Prostate gland (tissue), 2 donors: ENCODE measurements at regions not wholly inside any gene's neighbourhood (a gene's known extent, or its start where the extent isn't known, plus 50 kb on each side); places are given as distances from the start of the nearest gene placed in this dataset.
"Not testable (repeated sequence)": the region's sequence is repeated elsewhere in the genome, so short reads cannot be mapped to it uniquely, and the experiment has no call there.

Source experiments
- DNase-seq: peaks from one replicate; pipeline ENCODE4 v3.0.0-alpha.2; 2019; ENCODE audit warnings: low spot score
- H3K27ac ChIP-seq, 2 donors: fragments of 200-600 bp; sonication (generic); 2 replicates each; pipeline ENCODE4 v1.5.1; 2017 to 2019
- H3K27me3 ChIP-seq: fragments of 200-600 bp; sonication (generic); replicated peaks from 2 replicates; pipeline ENCODE4 v1.5.1; 2019; ENCODE audit not compliant: insufficient read depth
- H3K36me3 ChIP-seq, 2 donors: fragments of 200-600 bp; sonication (generic); 1 replicate in 1 of 2; 2 replicates in 1 of 2; pipeline versions ENCODE4 v1.5.1 to v1.8.1; 2017 to 2019
- H3K4me1 ChIP-seq: fragments of 200-600 bp; sonication (generic); replicated peaks from 2 replicates; pipeline ENCODE4 v1.5.1; 2019
- H3K4me3 ChIP-seq, 2 donors: fragments of 200-600 bp; sonication (generic); 2 replicates each; pipeline ENCODE4 v1.5.1; 2017 to 2019
- H3K9me3 ChIP-seq: fragments of 200-600 bp; sonication (generic); 2 replicates; pipeline ENCODE4 v1.5.1; 2017
- CTCF ChIP-seq, 4 experiments: fragments of 200-600 bp in 2 of 4; fragments of 450-650 bp in 2 of 4; sonication (generic) in 2 of 4; IDR thresholded peaks; 1 replicate in 3 of 4; 2 replicates in 1 of 4; pipeline ENCODE4 v1.5.1; 2016 to 2019; ENCODE audit warnings: antibody characterized with exemption in 4 of 4, mild to moderate bottlenecking in 2 of 4, moderate library complexity in 2 of 4
- POLR2A ChIP-seq: fragments of 450-650 bp; IDR thresholded peaks from one replicate; pipeline ENCODE4 v1.6.1; 2016; ENCODE audit warnings: antibody characterized with exemption, mild to moderate bottlenecking
- POLR2AphosphoS5 ChIP-seq: sonication (generic); formaldehyde crosslinking; IDR thresholded peaks from one replicate; pipeline ENCODE4 v1.6.1; 2017; ENCODE audit warnings: antibody characterized with exemption
- WGBS: methylation state at CpG from one replicate; pipeline ENCODE4 v1.1.5; 2018; 5-methylcytosine and 5-hydroxymethylcytosine counted together
- intact Hi-C: fragments of 100-400 bp; cut with DNase I; formaldehyde crosslinking; loops from one replicate; pipeline ENCODE4 v1.14.2; 2022

DNA sequence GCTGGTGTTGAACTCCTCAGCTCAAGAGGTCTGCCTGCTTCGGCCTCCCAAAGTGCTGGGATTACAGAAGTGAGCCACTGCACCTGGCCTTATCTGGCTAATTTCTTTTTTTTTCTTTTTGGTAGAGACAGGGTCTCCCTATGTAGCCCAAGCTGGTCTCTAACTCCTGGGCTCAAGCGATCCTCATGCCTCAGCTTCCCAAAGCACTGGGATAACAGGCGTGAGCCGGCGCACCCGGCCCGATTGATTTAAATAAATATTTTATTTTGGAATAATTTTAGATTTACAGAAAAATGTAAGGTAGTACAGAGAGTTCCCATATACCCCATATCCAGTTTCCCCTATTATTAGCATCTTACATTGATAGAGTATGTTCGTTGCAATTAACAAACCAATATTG lies 155.0 kb upstream of the MVB12B start:
- Histone ChIP-seq H3K27ac (no peak overlapping the region), H3K4me3 (no peak overlapping the region), H3K4me1 (no peaks in the 10 kb centered on the region), H3K27me3 (no peaks in the 10 kb centered on the region), H3K9me3 (no peaks in the 10 kb centered on the region), H3K36me3 (no peaks in the 10 kb centered on the region)
- no peak for DNase-seq
- TF ChIP-seq CTCF (IDR thresholded peaks at IDR 0.05) (no peak), POLR2A (no peak), POLR2AphosphoS5 (no peak)
- intact Hi-C loops, result no loop called here
- 96% methylated on average over 8 of the region's 8 CpGs for WGBS

DNA sequence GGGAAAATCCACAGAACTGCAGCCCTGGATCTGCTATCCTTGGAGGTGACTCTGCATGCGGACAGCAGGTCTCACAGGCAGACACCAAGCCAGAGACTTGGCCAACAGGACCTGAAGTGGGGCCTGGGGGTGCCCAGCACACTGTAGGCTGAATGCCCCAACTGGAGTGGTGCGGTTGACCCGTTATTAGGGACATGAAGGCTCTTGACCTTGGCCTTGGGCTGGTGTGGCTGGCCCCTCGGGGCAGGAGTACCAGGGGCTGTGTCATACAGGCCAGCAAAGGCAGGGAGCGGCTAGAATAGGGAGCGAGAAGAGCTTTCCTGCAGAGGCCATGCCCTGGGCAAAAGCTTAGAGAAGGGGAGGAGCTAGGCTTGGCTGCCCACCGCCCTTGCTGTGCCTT lies 153.2 kb upstream of the MVB12B start:
- H3K36me3 ChIP-seq, result no peaks in the 10 kb centered on the region
- 90% methylated on average over 7 of the region's 7 CpGs for WGBS
- no peak overlapping the region for H3K4me3 ChIP-seq
- intact Hi-C loops, result no loop called here
- no peaks in the 10 kb centered on the region for H3K9me3 ChIP-seq
- TF ChIP-seq POLR2AphosphoS5 (no peak), CTCF (IDR thresholded peaks at IDR 0.05) (no peak), POLR2A (no peak)
- DNase-seq, result no peak
- no peaks in the 10 kb centered on the region for H3K27me3 ChIP-seq
- no peaks in the 10 kb centered on the region for H3K4me1 ChIP-seq
- no peak overlapping the region for H3K27ac ChIP-seq

- Histone ChIP-seq H3K27me3 (no peaks in the 10 kb centered on the region), H3K4me3 (no peak overlapping the region), H3K4me1 (no peaks in the 10 kb centered on the region), H3K9me3 (no peaks in the 10 kb centered on the region), H3K27ac (no peak overlapping the region), H3K36me3 (no peaks in the 10 kb centered on the region)
- 100% methylated on average over 4 of the region's 4 CpGs for WGBS
- DNase-seq, result no peak
- intact Hi-C loops, result no loop called here
- TF ChIP-seq POLR2A (no peak), CTCF (IDR thresholded peaks at IDR 0.05) (no peak), POLR2AphosphoS5 (no peak)
These were observed 152.7 kb upstream of the MVB12B start for GRCh38 chr9:126173929-126174328.

GRCh38 chr9:126183266-126183665 lies 143.4 kb upstream of the MVB12B start:
- intact Hi-C loops, result no loop called here
- no peak for DNase-seq
- 74% methylated on average over 10 of the region's 10 CpGs for WGBS
- Histone ChIP-seq H3K9me3 (no peaks in the 10 kb centered on the region), H3K4me1 (no peaks in the 10 kb centered on the region), H3K27me3 (no peaks in the 10 kb centered on the region), H3K27ac (no peak overlapping the region), H3K36me3 (no peaks in the 10 kb centered on the region), H3K4me3 (no peak overlapping the region)
- TF ChIP-seq CTCF (IDR thresholded peaks at IDR 0.05), result no peak
- no peak for TF ChIP-seq POLR2AphosphoS5

GRCh38 chr9:126190994-126191393 lies 135.6 kb upstream of the MVB12B start:
- H3K36me3 ChIP-seq, H3K27ac ChIP-seq, DNase-seq, intact Hi-C loops, H3K9me3 ChIP-seq, H3K4me3 ChIP-seq, H3K4me1 ChIP-seq, H3K27me3 ChIP-seq: not testable (repeated sequence)
- 92% methylated on average over 2 of the region's 2 CpGs for WGBS

GRCh38 chr9:126198854-126199253 lies 127.8 kb upstream of the MVB12B start:
- intact Hi-C loops, result no loop called here
- no peaks in the 10 kb centered on the region for H3K4me1 ChIP-seq
- DNase-seq, result no peak
- no peaks in the 10 kb centered on the region for H3K36me3 ChIP-seq
- WGBS, result 69% methylated on average over 4 of the region's 4 CpGs
- H3K27me3 ChIP-seq, result peaks cover 2% of the 10 kb centered on the region
- H3K27ac ChIP-seq, result no peak overlapping the region
- H3K9me3 ChIP-seq, result no peaks in the 10 kb centered on the region
- H3K4me3 ChIP-seq, result no peak overlapping the region
- no peak for TF ChIP-seq CTCF (IDR thresholded peaks at IDR 0.05)
- TF ChIP-seq POLR2A, result no peak
- TF ChIP-seq POLR2AphosphoS5, result no peak
